Type B pancreatic cell (in vitro differentiated cells): ENCODE measurements at regions not wholly inside any gene's neighbourhood (a gene's known extent, or its start where the extent isn't known, plus 50 kb on each side); places are given as distances from the start of the nearest gene placed in this dataset.

Experiments
- DNase-seq: peaks from one replicate; pipeline ENCODE4 v3.0.0; 2021; ENCODE audit warnings: mixed read lengths; ENCODE audit not compliant: unreplicated experiment; ENCODE audit errors: extremely low spot score
- H3K27ac Mint-ChIP-seq: 2 replicates; pipeline ENCODE4 v1.8.0; 2021; ENCODE audit warnings: mild to moderate bottlenecking, mixed read lengths
- H3K27me3 Mint-ChIP-seq: 2 replicates; pipeline ENCODE4 v1.8.0; 2021; ENCODE audit warnings: mixed read lengths
- H3K36me3 Mint-ChIP-seq: 2 replicates; pipeline ENCODE4 v1.8.0; 2021; ENCODE audit warnings: mixed read lengths
- H3K4me1 Mint-ChIP-seq: one replicate; pipeline ENCODE4 v1.8.0; 2021; ENCODE audit warnings: mixed read lengths; ENCODE audit not compliant: unreplicated experiment
- H3K4me3 Mint-ChIP-seq: 2 replicates; pipeline ENCODE4 v1.8.0; 2021; ENCODE audit warnings: mild to moderate bottlenecking, mixed read lengths
- H3K9me3 Mint-ChIP-seq: 2 replicates; pipeline ENCODE4 v1.8.0; 2021; ENCODE audit warnings: mixed read lengths
- CTCF ChIP-seq: fragments of 200-600 bp; sonication (generic); conservative IDR thresholded peaks from 2 replicates; pipeline ENCODE4 v1.5.0; 2021; ENCODE audit warnings: antibody characterized with exemption, mild to moderate bottlenecking

- Mint-ChIP-seq H3K27me3 (no peaks in the 10 kb centered on the region), H3K27ac (peak overlapping the region; percentile 84), H3K4me3 (peak overlapping the region; percentile 78), H3K4me1 (peaks cover 42% of the 10 kb centered on the region), H3K9me3 (no peaks in the 10 kb centered on the region), H3K36me3 (no peaks in the 10 kb centered on the region)
- no peak for DNase-seq
- no peak for TF ChIP-seq CTCF
Observed at GRCh38 chr16:85335584-85336491, 223.6 kb upstream of the CIBAR2 start.

DNA sequence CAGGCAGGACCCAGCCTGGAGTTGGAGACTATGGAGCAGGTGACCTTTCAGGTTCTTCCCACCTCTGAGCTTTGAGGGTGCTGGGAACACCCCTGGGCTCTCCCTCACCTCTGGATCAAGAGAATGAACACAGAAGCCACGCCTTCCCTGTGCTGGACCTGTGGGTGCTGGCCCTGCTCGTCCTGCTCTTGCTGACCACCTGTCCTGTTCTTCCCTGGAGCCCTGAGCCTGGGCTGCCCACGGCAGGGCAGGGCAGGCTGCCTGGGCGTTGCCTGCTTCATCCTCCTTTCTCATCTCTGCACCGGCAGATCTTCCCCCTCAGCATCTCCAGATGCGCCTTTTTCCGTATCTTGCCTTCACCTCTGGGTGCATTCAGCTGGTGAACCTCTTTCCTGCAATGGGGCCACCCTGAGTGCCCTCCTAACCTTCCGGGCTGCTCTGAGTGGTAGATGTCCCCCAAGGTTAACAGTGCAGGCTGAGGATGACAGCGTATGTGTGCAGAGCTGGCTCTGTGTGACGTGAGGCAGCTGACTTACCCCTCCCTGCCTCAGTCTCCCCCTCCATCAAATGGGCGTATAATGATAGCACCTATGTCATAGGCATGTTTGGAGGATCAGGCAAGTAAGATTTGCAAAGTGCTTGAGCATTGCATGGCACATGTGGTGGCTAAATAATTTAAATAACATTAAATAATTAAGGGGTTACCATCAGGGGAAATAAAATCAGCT is 225.8 kb upstream of the CIBAR2 start:
- peaks cover 53% of the 10 kb centered on the region for H3K4me1 Mint-ChIP-seq
- H3K27ac Mint-ChIP-seq = peak overlapping the region; percentile 59
- no peak overlapping the region for H3K4me3 Mint-ChIP-seq
- no peaks in the 10 kb centered on the region for H3K36me3 Mint-ChIP-seq
- no peak for TF ChIP-seq CTCF
- peaks cover 4% of the 10 kb centered on the region for H3K27me3 Mint-ChIP-seq
- DNase-seq = no peak
- H3K9me3 Mint-ChIP-seq = no peaks in the 10 kb centered on the region

DNA sequence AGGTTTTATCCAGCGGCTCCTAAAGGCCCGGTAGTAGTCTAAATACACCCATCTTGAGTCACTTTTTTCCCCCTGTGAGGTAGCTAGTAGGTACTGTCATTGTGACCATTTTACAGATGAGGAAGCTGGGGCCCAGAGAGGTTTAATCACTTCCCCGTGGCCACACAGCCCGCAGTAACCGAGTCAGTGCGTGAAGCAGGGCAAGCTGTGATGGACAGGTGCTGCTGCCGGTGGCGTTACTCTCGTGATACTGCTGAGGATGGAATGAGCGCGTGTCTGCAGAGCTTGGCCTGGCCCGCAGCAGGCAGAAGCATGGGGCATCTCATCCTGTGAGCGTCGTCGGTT is 226.3 kb upstream of the CIBAR2 start:
- no peaks in the 10 kb centered on the region for H3K36me3 Mint-ChIP-seq
- no peak overlapping the region for H3K4me3 Mint-ChIP-seq
- DNase-seq = no peak
- H3K27ac Mint-ChIP-seq = no peak overlapping the region
- no peaks in the 10 kb centered on the region for H3K9me3 Mint-ChIP-seq
- peaks cover 55% of the 10 kb centered on the region for H3K4me1 Mint-ChIP-seq
- TF ChIP-seq CTCF = no peak
- H3K27me3 Mint-ChIP-seq = peaks cover 4% of the 10 kb centered on the region

GRCh38 chr16:85338989-85339685 is 226.9 kb upstream of the CIBAR2 start:
- no peak for DNase-seq
- TF ChIP-seq CTCF = no peak
- H3K4me1 Mint-ChIP-seq = peaks cover 50% of the 10 kb centered on the region
- H3K27me3 Mint-ChIP-seq = peaks cover 4% of the 10 kb centered on the region
- peak overlapping the region; percentile 7 for H3K4me3 Mint-ChIP-seq
- H3K9me3 Mint-ChIP-seq = no peaks in the 10 kb centered on the region
- H3K36me3 Mint-ChIP-seq = no peaks in the 10 kb centered on the region
- no peak overlapping the region for H3K27ac Mint-ChIP-seq

DNA sequence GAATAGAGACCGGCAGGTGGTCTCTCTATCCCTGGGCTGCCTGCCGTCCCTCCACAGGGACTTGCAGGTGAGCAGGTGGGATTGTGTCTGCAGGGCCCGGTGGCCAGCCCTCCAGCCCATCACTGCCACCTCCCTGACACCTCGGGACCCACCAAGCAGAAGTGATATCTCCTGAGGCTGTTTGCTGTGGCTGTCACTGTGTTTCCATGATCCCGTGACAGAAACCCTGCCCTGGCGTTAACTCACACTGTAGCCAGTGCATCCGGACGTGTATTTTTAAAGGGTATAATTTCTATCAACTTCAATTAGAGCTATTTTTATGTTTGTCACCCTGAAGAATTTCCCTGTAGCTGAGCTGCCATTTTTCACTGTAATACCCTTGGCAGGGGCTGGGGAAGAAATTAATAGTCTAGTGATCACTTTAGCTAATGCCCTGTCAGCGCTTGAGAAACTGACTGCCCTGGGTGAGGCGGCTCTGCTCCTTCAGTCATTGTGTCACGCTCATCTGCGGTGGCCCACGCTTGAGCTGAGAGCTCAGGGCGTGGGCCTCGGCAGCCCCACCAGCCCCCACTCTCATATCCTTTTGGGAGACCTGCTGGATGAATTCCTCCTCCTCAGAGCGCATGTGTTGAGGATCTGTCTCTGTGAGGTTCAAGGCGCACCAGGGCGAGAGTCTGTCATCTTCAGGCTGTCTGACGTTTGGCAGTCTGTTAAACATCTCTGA is 229.9 kb upstream of the CIBAR2 start:
- no peak for TF ChIP-seq CTCF
- Mint-ChIP-seq H3K4me3 (peak overlapping the region; percentile 34), H3K27ac (peak overlapping the region; percentile 90), H3K9me3 (peaks cover 5% of the 10 kb centered on the region), H3K27me3 (peaks cover 4% of the 10 kb centered on the region), H3K36me3 (no peaks in the 10 kb centered on the region), H3K4me1 (peaks cover 29% of the 10 kb centered on the region)
- no peak for DNase-seq
